ENCODE measurements at regions not wholly inside any gene's neighbourhood (a gene's known extent, or its start where the extent isn't known, plus 50 kb on each side); places are given as distances from the start of the nearest gene placed in this dataset.

- H3K36me3 ChIP-seq (ENCODE audit: low read depth), result no peaks in the 10 kb centered on the region
- intact Hi-C loops (cut with DNase I, micrococcal nuclease), result no loop called here
- DNase-seq, result no peak
- TF ChIP-seq CTCF (IDR thresholded peaks at IDR 0.05), result no peak
- H3K4me1 ChIP-seq (ENCODE audit: low read depth), result no peaks in the 10 kb centered on the region
- no peak overlapping the region for H3K4me3 ChIP-seq
- no peaks in the 10 kb centered on the region for H3K9me3 ChIP-seq
- ATAC-seq, result no peak
These were observed 1086.5 kb downstream of the NR2F1-AS1 start for GRCh38 chr5:92494508-92494907.

- TF ChIP-seq CTCF (IDR thresholded peaks at IDR 0.05), result no peak
- Histone ChIP-seq H3K36me3 (ENCODE audit: low read depth) (no peaks in the 10 kb centered on the region), H3K4me3 (no peak overlapping the region), H3K9me3 (no peaks in the 10 kb centered on the region), H3K4me1 (ENCODE audit: low read depth) (no peaks in the 10 kb centered on the region)
- DNase-seq (no peak), ATAC-seq (no peak)
- intact Hi-C loops (cut with DNase I, micrococcal nuclease), result no loop called here
These were observed 1088.1 kb downstream of the NR2F1-AS1 start for GRCh38 chr5:92492908-92493307.

GRCh38 chr5:92484484-92484883 is 1096.5 kb downstream of the NR2F1-AS1 start:
- no peak for TF ChIP-seq CTCF (IDR thresholded peaks at IDR 0.05)
- intact Hi-C loops (cut with DNase I, micrococcal nuclease), result no loop called here
- Histone ChIP-seq H3K9me3 (no peaks in the 10 kb centered on the region), H3K4me3 (no peak overlapping the region), H3K4me1 (ENCODE audit: low read depth) (no peaks in the 10 kb centered on the region), H3K36me3 (ENCODE audit: low read depth) (no peaks in the 10 kb centered on the region)
- ATAC-seq (no peak), DNase-seq (no peak)

GRCh38 chr5:92472981-92473566 is 1090.0 kb upstream of the ARRDC3 start:
- intact Hi-C loops (cut with DNase I, micrococcal nuclease), result no loop called here
- no peaks in the 10 kb centered on the region for H3K36me3 ChIP-seq (ENCODE audit: low read depth)
- no peak for ATAC-seq
- no peak overlapping the region for H3K4me3 ChIP-seq
- H3K9me3 ChIP-seq, result peaks cover 6% of the 10 kb centered on the region
- TF ChIP-seq CTCF (IDR thresholded peaks at IDR 0.05), result no peak
- no peaks in the 10 kb centered on the region for H3K4me1 ChIP-seq (ENCODE audit: low read depth)
- DNase-seq, result no peak

GRCh38 chr5:92471861-92472260 is 1088.7 kb upstream of the ARRDC3 start:
- no peak overlapping the region for H3K4me3 ChIP-seq

More at GRCh38 chr5:92471861-92472260, 1088.7 kb upstream of the ARRDC3 start:
- intact Hi-C loops (cut with DNase I, micrococcal nuclease), result no loop called here
- no peak for DNase-seq
- Histone ChIP-seq H3K9me3 (peaks cover 6% of the 10 kb centered on the region), H3K4me1 (ENCODE audit: low read depth) (no peaks in the 10 kb centered on the region), H3K36me3 (ENCODE audit: low read depth) (no peaks in the 10 kb centered on the region)
- no peak for ATAC-seq
- no peak for TF ChIP-seq CTCF (IDR thresholded peaks at IDR 0.05)

All from mucosa of descending colon (tissue), 3 donors.